ENCODE measurements at regions not wholly inside any gene's neighbourhood (a gene's known extent, or its start where the extent isn't known, plus 50 kb on each side); places are given as distances from the start of the nearest gene placed in this dataset.

DNA sequence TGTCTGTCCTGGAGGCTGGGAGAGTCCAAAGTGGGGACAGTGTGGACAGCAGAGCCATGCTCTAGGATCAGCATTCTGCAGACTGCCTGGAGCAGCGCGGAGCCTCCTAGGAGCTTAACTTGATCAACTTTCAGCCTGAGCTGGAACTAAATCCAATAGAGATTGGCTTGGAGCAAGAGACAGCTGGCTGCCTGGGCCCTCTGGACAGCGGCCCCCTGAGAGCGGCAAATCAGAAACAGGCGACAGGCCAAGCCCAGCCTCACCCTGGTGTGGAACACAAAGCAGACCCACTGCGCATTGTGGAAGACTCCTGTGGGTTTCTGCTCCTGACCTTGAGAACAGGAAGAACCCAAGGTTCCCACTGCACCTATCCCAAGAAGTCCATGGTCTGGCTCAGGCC, 462.2 kb downstream of the TSHZ3 start:
- no peak for DNase-seq

DNA sequence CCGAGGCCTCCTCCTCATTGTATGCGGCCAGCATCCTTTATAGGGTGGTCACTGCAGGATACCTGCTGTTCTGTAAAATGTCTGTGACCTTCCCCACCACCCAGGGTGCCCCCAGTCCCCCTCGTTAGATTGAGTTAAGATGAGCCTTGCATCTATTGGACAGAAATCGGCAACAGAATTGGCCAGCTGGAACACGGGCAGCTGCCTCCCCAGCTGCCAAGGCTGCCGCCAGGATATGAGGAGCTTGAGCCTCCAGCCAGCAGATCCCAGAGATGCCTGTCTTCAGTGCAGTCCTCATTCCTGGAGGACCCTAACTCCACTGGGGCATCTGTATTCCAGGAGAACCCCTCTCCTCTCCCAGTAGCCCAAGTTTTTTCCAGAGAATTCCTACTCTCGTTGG, 463.0 kb downstream of the TSHZ3 start:
- no peak for DNase-seq

DNA sequence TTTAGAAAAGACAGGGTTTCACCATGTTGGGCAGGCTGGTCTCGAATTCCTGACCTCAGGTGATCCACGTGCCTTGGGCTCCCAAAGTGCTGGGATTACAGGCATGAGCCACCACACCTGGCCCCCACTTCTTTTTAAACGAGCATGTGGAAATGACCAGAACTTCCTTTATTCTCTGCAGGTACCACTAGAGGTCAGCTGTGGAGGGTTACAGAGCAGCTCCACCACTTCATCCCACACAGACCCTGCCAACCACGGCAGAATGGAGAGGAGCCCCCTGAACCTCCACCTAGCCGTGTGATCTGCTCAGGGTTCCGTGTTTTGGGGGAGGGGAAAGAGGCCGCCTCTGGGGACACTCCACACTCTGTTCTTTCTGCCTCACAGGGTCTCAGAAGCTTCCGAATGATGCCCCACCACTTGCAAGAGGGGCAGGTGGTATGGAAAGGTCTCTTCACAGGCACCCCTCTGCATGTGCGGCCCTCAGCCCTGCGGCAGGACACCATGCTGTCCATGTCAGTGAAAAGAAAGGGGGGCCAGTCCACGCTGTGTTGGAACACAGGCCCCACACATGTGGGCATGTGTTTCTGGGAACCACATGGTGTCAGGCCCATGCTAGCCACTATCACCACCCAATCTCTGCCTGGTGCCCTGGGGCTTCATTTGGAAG, 465.0 kb downstream of the TSHZ3 start:
- no peak for DNase-seq

DNA sequence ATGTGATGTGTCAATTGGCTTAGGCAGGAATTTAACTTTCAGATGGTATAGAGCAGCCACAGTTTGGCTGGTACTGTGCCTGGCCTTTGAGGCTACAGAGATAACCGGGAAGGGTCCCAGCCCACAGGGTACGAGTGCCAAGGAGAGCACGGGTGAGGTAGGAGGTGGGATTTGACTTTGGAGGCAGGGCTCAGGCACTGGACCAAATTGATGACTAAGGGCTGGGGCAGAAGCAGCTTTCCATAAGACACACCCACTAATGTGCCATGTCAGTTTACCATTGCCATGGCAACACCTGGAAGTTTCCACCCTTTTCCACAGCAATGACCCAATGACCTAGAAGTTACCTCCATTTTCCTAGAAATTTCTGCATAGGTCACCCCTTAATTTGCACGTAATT, 466.2 kb downstream of the TSHZ3 start:
- no peak for DNase-seq

DNA sequence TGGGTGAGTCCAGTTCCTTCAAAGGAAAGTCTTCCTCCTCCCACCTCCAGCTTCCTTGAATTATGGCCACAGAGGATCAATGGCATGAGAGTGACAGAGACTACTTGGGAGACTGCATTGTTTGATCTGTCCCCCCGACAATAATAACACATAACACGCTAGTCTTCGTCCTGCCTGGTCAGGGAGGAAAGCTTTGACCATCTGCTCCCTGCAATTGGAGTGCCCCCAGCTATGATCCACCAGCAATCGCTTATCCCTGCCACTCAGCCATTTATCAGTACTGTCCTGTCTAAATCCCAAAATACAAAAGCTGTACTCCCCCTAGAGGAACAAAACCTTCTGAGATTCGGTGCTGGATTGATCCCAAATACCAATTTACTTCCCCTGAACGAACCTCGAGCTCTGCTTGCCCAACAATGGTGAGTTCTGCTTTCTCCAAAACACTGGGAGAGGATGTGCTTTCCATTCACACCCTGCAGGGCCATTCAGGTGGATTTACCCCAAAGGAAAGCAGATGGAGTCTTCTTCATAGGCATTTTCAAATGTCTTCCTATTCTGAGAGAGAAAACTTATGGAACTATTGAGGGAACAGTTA, 466.7 kb downstream of the TSHZ3 start:
- DNase-seq, result no peak

DNA sequence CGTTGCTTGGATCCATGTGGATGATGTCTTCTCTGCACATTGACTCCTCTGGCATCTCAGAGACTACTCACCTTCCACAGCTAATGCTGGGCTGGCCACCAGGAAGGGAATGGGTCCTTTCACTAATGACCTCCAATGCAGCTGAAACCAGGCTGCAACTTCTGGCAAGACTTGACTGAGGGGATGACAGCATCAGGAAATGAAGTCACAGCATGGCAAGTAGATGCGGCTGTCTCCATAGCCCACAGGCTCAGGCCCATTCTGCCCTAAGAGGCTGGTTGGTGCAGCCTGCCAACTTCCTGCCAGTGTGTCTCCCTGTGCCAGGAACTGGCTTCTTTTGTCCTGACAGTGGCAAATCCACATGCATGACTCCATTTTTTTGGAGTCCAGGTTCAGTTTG, 467.3 kb downstream of the TSHZ3 start:
- DNase-seq, result no peak

DNA sequence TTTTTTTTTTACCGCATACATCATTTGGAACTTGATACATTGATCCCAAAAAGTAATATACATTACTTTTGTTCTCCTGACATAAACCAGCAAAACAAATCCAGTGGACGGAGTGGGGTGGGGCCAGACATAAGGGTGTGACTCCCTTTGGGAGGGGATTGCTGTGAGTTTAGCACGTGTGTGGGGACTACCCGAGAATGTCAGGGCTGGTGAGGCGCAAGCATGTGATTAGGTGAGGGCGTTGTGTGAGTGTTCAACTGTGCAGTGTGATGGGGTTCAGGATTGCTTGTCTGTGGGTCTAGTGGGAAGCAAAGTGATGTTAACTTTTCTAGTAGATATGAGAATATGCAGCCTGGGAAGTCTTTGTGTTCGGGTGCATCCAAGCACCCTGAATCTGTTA, 468.0 kb downstream of the TSHZ3 start:
- no peak for DNase-seq

DNA sequence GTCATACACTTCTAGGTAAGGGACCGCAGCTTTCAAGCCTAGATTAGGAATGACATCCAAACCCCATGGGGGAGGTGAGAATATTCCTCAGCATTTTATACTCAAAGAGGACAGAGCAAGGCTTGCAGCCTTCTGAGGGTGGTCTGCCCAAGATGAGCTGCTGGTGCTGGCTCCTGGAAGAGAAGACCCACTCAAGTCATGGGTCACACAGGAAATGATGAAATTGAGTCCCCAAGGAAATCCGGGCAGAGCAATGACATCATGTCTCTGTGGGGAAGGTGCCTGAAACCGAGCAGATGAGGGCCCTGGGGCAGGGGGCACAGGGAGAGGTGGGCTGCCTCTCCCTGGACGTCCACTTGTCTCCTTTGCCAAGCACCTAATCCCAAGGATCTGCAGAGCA, 468.7 kb downstream of the TSHZ3 start:
- DNase-seq, result no peak

DNA sequence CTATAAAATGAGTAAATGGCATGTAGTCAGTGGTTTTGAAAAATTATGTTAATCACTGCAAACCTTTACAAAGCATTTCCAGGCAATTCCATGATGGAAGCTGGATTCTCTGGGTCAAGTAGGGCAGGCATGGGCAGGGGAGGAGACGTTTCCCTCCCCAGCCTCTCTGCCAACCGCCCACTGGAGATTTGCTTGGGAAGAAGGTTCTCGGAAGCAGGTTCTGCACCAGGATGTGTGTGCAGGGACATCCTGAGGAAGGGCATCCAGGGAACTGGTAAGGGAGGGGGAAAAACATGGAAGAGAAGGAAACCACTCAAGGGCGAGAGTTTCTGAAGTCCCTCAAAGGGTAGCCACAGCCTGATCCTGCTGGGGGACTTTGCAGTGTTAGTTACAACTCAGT, 469.1 kb downstream of the TSHZ3 start:
- no peak for DNase-seq

DNA sequence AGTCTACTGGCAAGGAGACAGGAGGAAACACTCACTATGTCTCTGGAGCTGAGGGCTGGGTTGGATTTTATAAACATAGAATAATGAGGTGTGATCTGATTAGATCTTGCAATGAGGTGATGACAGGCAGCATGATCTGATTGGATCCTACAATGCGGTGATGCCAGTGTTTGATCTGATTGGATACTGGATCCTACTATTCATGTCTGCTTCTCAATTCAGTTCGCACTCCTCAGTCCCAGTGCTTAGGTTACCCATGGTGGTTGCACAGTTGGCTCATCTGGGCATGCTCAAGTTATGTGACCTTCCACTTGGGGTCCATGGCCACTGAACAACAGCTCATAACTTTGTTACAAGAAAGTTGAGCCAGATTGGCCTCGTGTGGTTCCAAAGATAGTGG, 469.5 kb downstream of the TSHZ3 start:
- no peak for DNase-seq

DNA sequence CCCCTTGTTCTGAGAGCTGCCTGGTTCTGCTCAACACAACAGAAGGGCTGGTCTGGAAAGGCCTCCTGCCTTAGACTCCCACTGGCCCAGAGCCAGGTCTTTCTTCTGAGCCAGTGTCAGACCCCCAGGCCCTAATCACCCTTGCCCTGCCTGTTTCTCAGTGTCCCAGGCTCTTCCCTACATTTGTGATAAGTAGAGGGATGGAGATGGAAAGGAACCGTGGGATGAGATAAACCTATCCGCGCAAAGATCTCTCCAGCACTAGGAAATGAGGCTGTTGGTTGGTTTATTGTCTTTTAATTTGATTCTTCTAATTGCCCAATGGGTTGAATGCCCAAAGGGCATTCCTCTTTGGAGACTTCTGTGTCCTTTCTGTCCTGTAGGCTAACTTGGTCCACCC, 470.0 kb downstream of the TSHZ3 start:
- DNase-seq, result no peak

DNA sequence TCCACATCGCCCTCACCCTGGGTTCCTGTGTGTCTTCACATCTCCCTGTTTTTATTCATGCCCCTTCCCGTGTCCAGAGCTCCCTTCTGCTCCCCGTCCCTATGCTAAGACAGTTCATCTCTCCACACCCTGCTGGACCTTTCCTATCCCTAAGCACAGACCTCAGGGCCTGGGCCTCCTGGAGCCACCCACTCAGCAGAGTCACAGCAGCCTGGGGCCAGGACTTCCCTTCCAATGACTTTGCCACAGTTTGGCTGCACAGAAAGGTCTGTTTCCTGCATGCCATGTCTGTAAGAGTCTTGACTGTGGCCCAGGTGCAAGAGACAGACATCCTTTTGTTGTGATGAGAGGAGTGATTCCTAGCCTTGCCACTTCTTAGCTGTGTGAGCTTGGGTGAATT, 470.7 kb downstream of the TSHZ3 start:
- DNase-seq, result no peak

DNA sequence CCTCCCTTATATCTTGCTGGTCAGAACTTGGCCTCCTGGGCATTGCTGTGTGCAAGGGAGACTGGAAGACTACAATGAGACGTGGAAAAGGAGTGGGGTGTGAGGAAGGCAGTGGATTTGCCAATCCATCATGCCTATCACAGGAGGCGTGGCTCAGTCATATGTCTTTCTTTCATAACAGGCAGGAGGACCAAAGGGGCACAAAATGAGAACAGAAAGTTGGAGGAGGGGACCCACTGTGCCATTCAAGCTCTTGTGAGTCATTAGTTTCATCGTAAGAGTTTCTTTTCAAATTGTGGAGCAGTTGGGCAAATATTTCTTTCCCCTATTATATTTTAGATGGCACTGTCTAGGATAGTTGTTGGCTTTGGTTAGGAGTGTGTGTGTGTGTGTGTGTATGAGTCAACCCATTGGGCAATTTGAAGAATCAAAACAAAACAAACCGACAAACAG, 471.5 kb downstream of the TSHZ3 start:
- no peak for DNase-seq

DNA sequence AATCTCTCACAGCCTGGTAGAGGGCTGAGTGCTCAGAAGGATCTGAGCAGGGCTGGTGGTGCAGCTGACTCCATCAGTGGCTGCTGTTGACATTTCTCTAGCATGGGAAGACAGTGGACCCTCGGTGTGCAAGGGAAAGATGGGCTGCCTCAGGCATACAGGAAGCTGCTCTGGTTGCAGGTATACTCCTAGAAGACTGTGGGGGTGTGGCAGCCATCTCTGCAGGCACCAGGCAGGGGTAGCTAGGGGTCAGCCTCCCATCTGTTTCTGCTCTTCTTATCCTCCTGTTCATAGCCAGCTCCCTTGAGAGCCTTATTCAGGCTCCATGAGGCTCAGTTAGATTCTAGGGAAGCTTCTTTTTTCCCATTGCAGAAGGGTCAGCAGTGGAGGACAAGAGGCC, 475.5 kb downstream of the TSHZ3 start:
- DNase-seq, result no peak

DNA sequence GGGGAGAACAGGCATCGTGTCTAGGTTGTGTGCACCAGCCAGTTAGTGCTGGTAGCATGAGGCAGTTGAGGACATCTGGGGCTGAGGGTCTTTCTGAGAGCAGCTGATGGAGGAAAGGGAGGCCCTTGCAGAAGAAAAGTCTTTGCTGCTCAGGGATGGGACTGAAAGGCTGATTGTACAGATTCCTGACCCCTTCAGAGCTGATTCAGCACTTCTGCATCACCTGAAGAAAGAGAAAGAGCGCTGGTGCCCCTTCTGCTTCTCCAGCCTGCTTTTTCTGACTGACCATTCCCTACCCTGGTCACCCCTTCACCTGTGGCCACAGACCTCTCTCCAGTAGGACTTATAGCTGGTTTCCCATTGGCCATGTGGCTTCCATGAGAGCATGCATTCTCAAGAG, 476.2 kb downstream of the TSHZ3 start:
- DNase-seq, result no peak

DNA sequence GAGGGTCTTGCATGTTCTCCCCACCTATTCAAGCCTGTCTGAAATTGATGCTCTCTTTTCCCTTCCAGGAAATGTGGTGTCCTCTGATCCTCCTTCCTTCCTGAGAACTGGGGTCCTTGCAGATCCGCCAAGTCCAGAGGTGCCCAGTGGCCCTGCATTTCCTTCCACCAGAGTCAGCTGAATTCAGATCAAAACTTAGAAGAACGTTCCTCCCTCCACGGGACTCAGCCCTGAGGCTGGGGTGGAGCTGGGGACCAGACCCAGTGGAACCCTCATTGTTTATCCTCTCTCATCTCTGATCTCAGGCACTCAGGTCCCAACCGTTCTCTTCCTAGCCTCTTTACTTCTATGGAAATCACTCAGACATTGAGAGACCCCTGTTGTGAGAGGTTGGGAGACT, 477.3 kb downstream of the TSHZ3 start:
- DNase-seq, result no peak

DNA sequence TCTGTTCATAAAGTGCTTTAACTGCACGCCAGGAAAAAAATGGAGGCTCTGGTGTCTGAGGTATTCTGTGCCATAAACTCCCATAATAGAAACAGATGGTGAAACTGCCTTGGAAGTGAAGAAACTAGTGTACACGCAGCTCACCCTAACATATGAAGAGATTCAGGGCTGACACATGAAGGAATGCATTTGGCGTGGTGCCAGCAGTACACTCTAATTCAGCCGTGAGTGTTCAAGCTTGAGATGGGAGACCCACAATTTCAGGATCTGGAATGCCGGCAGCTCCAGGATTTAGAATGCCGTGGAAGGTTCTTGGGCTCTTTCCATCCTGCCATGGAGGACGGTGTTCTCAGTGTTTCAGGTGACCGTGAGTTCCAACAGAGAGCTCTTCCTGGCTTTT, 478.4 kb downstream of the TSHZ3 start:
- DNase-seq, result no peak

DNA sequence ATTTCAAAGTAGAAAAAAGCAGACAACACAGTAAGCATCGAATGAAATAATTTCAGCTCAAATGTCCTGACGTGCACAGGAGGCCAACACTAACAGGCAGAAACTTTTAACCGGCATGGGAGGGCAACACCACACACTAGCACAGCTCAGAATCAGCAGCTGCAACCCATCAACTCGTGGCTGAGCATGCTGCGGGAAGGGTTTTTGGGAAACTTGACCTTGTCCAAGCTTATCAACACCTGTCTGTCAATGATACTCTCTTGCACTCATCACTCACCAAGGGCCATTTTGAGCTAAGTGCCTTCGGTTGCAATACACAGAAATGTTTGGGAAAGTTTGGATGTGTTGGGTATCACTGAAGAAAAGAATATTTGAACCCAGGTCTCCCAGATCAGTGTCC, 483.7 kb downstream of the TSHZ3 start:
- no peak for DNase-seq

DNA sequence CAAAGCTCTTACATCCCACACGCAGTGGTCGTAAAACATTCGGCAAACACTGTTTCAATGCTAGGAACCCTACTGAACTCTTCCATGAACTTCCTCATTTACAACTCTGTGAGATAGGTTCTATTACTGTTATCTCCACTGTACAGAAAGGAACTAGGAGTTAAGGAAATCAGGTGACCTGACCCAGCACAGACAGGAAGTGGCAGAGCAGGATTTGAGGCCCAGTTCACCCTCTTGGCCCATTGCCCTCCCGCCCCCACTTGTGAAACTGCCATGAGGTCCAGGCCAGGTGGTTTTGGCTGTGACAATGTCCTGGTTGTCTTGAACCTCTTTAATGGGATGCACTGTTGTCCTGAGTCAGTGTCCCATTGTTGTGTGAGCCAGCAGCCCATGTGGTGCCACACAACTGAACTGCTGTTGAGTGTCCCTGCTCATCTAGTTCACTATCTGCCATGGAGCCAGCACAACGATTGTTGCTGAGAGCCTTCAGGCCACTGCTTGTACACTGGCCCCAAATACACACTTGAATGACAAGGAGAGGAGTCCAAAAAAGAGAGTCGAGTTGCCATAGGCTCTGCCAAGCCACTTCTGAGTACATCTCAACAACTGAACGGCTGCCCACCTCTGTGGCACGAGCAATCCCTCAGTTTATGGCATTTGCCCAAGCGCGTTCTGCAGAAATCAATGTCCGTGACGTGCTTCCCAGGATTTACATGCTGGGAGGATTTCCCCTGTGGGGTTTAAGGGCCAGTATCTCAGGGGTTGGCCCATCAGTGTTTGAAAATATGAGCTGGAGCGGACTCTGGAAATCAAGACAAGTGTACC, 484.6 kb downstream of the TSHZ3 start:
- DNase-seq, result no peak

DNA sequence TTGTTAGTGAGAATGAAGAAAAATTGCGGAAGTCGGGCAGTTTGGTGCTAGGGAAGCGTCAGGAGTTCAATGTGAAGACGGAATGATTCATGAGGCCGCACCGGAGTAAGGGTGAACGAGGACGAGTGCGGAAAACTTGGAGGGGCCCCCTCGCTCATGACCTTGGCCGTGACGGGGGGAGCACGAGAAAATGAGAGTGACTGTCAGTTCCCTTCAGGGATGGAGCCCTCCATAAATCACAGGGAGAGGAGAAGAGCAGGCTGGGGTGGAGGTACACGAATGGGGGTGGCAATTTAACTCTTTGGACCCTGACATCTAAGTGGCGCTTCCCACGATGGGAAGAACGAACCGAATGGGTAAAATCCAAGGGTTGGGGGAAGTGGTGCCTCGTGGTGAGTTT, 486.4 kb downstream of the TSHZ3 start:
- DNase-seq, result no peak

DNA sequence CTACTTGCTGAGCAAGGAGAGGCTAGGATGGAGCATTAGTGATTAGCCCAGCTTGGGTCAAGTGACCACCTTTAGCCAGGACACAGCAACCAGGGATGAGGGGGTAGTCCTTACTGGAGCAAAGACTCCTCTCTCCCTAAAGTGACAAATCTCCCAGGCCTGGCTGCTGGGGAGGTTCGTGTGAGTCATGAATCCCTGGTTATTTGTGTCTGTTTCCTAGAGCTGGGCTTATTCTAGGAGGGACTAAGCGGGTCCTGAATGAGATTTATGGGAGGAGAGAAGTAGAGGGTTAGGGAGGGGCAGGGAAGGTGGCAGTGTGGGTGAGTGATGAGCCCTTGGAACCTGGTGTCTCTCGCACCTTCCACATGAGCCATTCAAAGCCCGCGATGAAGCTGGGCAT, 487.3 kb downstream of the TSHZ3 start:
- DNase-seq, result no peak

DNA sequence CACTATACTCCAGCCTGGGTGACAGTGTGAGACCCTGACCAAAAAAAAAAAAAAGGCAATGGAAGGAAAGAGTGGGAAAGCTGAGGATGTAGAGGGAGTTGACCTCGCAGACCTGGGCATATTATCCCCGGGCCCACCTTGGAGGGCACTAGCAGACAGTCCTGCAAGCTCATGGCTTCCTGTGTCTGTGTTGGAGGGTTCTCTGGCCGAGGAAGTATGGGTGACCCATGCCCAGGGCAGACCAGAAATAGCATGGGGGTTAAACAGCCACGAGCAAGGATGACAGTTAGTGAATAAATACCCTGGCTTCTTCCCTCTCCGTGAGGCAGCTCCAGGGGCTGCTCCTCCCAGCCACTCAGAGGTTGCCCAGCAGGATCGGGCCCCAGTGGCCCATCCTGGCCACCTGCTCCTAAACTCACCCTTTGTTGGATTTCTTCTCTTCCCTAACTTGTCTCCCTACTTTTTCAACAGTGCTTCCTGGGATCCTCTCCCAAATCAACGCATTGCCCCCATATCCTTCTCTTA, 485.8 kb downstream of the ZNF536 start:
- DNase-seq, result no peak

DNA sequence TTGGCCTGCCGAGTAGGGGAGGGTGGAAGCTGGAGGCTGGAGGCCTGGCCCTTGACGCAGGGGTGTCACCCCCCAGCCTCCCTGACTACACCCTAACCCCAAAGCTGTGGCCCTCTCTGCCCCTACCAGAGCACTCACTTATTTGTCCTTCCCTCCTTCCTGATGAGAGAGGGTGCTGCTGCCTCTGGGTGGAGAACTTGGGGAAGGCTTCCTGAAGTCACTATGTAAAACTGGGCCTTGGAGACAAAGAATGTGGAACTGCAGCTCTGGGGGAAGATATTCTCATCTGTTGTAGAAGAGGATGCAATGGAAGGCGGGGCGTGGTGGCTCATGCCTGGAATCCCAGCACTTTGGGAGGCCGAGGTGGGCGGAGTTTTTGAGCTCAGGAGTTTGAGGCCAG, 485.2 kb downstream of the ZNF536 start:
- no peak for DNase-seq

DNA sequence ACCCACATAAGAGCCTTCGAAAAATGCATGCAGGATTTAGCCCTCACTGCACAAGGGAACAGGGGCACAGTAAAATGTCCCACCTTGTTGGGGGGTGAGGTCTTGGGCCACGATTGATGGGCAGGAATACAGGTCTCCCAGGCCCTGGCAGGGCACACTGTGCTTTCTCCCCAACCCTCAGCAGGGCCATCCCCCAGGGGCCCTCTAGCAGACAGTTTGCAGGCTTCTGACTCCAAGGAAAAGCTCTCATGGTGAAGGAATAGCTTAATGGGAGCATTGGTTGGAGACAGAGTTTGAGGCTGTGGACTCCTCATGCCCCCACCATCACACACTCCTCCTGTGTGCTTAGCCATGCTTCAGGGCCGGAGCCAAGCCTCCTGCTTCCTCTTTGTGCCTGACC, 484.6 kb downstream of the ZNF536 start:
- DNase-seq, result no peak
